Nephron (organoid): ENCODE measurements at regions not wholly inside any gene's neighbourhood (a gene's known extent, or its start where the extent isn't known, plus 50 kb on each side); places are given as distances from the start of the nearest gene placed in this dataset.
A peak's percentile ranks its signal among the peaks of the same experiment; 100 is the strongest.

Experiments used
- H3K27ac Mint-ChIP-seq, 3 experiments: 2 replicates each; pipeline ENCODE4 v1.8.0; 2020; ENCODE audit warnings: mixed read lengths in 3 of 3, mild to moderate bottlenecking in 2 of 3, moderate library complexity in 1 of 3
- H3K27me3 Mint-ChIP-seq: 2 replicates; pipeline ENCODE4 v1.8.0; 2021; ENCODE audit warnings: low read depth, mild to moderate bottlenecking, moderate library complexity, mixed read lengths
- H3K36me3 Mint-ChIP-seq: 2 replicates; pipeline ENCODE4 v1.8.0; 2020; ENCODE audit warnings: low read depth, mixed read lengths
- H3K4me1 Mint-ChIP-seq: 2 replicates; pipeline ENCODE4 v1.8.0; 2020; ENCODE audit warnings: mixed read lengths
- H3K4me3 Mint-ChIP-seq, 3 experiments: 2 replicates each; pipeline ENCODE4 v1.8.0; 2020; ENCODE audit warnings: mild to moderate bottlenecking in 3 of 3, mixed read lengths in 3 of 3, moderate library complexity in 2 of 3
- H3K9me3 Mint-ChIP-seq: 2 replicates; pipeline ENCODE4 v1.8.0; 2020; ENCODE audit warnings: mixed read lengths
- TF ChIP-seq, protein P1 (sequence below), 3 experiments: fragments of 200-600 bp; sonication (generic); IDR thresholded peaks; one replicate each; pipeline ENCODE4 v1.5.0; 2021; ENCODE audit warnings: antibody characterized with exemption in 3 of 3; ENCODE audit not compliant: unreplicated experiment in 3 of 3

DNA sequence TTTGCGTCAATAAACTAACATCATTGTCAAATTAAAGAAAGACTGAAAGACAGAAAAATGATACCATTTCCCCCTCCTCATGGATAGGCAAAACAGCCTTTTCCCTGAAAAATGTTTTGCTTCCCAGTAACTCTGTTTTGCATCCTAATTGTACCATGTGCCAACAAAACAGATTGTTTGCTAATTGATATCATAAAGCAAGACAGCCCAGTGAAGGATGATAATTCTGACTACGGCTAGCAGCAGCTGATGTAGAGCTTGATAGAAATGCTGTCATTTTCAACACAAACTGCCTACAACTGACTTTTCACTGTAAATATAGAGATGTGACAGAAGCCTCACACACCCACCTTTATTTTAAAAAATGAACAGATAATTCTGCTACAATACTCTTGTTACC, 1061.6 kb downstream of the HACE1 start:
- no peak overlapping the region for H3K27ac Mint-ChIP-seq
- H3K27me3 Mint-ChIP-seq, result no peaks in the 10 kb centered on the region
- no peak overlapping the region for H3K4me3 Mint-ChIP-seq
- peaks cover 12% of the 10 kb centered on the region for H3K9me3 Mint-ChIP-seq
- TF ChIP-seq, protein P1, sequence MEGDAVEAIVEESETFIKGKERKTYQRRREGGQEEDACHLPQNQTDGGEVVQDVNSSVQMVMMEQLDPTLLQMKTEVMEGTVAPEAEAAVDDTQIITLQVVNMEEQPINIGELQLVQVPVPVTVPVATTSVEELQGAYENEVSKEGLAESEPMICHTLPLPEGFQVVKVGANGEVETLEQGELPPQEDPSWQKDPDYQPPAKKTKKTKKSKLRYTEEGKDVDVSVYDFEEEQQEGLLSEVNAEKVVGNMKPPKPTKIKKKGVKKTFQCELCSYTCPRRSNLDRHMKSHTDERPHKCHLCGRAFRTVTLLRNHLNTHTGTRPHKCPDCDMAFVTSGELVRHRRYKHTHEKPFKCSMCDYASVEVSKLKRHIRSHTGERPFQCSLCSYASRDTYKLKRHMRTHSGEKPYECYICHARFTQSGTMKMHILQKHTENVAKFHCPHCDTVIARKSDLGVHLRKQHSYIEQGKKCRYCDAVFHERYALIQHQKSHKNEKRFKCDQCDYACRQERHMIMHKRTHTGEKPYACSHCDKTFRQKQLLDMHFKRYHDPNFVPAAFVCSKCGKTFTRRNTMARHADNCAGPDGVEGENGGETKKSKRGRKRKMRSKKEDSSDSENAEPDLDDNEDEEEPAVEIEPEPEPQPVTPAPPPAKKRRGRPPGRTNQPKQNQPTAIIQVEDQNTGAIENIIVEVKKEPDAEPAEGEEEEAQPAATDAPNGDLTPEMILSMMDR (IDR thresholded peaks at IDR 0.05; ENCODE audit: unreplicated experiment in 3 of 3), result no peak
- no peaks in the 10 kb centered on the region for H3K4me1 Mint-ChIP-seq
- H3K36me3 Mint-ChIP-seq, result no peaks in the 10 kb centered on the region

- no peaks in the 10 kb centered on the region for H3K36me3 Mint-ChIP-seq
- H3K27ac Mint-ChIP-seq, result no peak overlapping the region
- TF ChIP-seq, protein P1 (IDR thresholded peaks at IDR 0.05; ENCODE audit: unreplicated experiment in 3 of 3), result peak; percentile 55 to 64 (median 55)
- no peaks in the 10 kb centered on the region for H3K27me3 Mint-ChIP-seq
- H3K4me3 Mint-ChIP-seq, result no peak overlapping the region
- no peaks in the 10 kb centered on the region for H3K4me1 Mint-ChIP-seq
- H3K9me3 Mint-ChIP-seq, result peaks cover 8% of the 10 kb centered on the region
Observed at GRCh38 chr6:103797738-103798137, 1062.0 kb downstream of the HACE1 start.

- H3K4me1 Mint-ChIP-seq, result no peaks in the 10 kb centered on the region
- no peak overlapping the region for H3K4me3 Mint-ChIP-seq
- peaks cover 8% of the 10 kb centered on the region for H3K9me3 Mint-ChIP-seq
- no peaks in the 10 kb centered on the region for H3K27me3 Mint-ChIP-seq
- H3K27ac Mint-ChIP-seq, result no peak overlapping the region
- no peaks in the 10 kb centered on the region for H3K36me3 Mint-ChIP-seq
- TF ChIP-seq, protein P1 (IDR thresholded peaks at IDR 0.05; ENCODE audit: unreplicated experiment in 3 of 3), result no peak
Observed at GRCh38 chr6:103791458-103791857, 1068.3 kb downstream of the HACE1 start.

DNA sequence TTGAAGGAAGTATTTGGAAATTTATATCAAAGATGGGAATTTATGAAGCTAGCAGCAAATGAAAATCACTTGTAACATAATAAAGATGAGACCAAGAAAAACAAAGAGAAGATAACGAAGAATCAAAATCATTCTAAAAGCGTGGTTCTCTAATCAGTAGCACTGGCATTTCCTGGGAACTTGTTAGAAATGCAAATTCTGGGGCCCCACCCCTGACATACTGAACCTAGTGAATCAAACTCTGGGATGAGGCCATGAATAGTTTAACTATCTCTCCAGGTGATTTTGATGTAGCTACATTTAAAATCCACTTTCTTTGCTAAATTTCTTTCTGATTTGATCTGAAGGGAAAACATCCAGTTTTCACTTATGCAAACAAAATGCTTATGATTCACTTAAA, 1075.6 kb downstream of the HACE1 start:
- TF ChIP-seq, protein P1 (IDR thresholded peaks at IDR 0.05; ENCODE audit: unreplicated experiment in 3 of 3), result no peak
- no peak overlapping the region for H3K4me3 Mint-ChIP-seq
- no peaks in the 10 kb centered on the region for H3K36me3 Mint-ChIP-seq
- H3K4me1 Mint-ChIP-seq, result peaks cover 13% of the 10 kb centered on the region
- no peaks in the 10 kb centered on the region for H3K9me3 Mint-ChIP-seq
- no peaks in the 10 kb centered on the region for H3K27me3 Mint-ChIP-seq
- H3K27ac Mint-ChIP-seq, result no peak overlapping the region

- Mint-ChIP-seq H3K4me1 (peaks cover 13% of the 10 kb centered on the region), H3K36me3 (no peaks in the 10 kb centered on the region), H3K27me3 (no peaks in the 10 kb centered on the region), H3K27ac (peak overlapping the region; percentile 10 to 49 (median 10)), H3K4me3 (no peak overlapping the region), H3K9me3 (no peaks in the 10 kb centered on the region)
- TF ChIP-seq, protein P1 (IDR thresholded peaks at IDR 0.05; ENCODE audit: unreplicated experiment in 3 of 3), result no peak
Observed at GRCh38 chr6:103783329-103783728, 1076.4 kb downstream of the HACE1 start.

DNA sequence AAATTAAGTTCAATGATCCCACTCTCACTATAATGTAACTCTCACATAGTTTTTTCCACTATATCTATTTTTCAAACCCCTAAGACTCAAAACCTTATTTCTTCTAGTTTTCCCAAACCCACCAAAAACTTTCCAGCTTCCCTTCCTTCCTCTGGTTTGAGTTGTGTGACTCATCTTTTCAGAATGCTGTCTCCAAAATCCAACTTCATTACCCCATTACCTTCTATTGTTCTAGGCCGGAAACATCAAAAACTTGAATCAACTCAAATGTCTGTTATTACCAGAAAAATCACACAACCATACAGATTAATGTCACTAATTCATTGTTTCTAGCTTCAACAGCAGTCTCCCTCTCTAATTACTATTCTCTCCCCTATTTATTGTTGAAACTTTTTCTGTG, 1090.3 kb downstream of the HACE1 start:
- H3K27me3 Mint-ChIP-seq, result no peaks in the 10 kb centered on the region
- no peaks in the 10 kb centered on the region for H3K36me3 Mint-ChIP-seq
- no peak overlapping the region for H3K4me3 Mint-ChIP-seq
- no peak overlapping the region for H3K27ac Mint-ChIP-seq
- H3K9me3 Mint-ChIP-seq, result no peaks in the 10 kb centered on the region
- TF ChIP-seq, protein P1 (IDR thresholded peaks at IDR 0.05; ENCODE audit: unreplicated experiment in 3 of 3), result no peak
- H3K4me1 Mint-ChIP-seq, result no peaks in the 10 kb centered on the region
